T-helper 22 cell (primary cell): ENCODE measurements at regions not wholly inside any gene's neighbourhood (a gene's known extent, or its start where the extent isn't known, plus 50 kb on each side); places are given as distances from the start of the nearest gene placed in this dataset.

Source experiments
- DNase-seq: peaks from one replicate; pipeline ENCODE4 v3.0.0-alpha.2; 2020; ENCODE audit warnings: low read depth

GRCh38 chr3:154071146-154071545, 50.0 kb upstream of the ARHGEF26 start:
- DNase-seq = no peak
